Astrocyte (in vitro differentiated cells and primary cell): ENCODE measurements at regions not wholly inside any gene's neighbourhood (a gene's known extent, or its start where the extent isn't known, plus 50 kb on each side); places are given as distances from the start of the nearest gene placed in this dataset.

Experiments used
- CTCF ChIP-seq: IDR thresholded peaks from 2 replicates; pipeline ENCODE4 v1.5.1; 2011; ENCODE audit warnings: low read depth, mild to moderate bottlenecking, inconsistent platforms, low read length, moderate library complexity; ENCODE audit not compliant: insufficient read depth
- EZH2 ChIP-seq: IDR thresholded peaks from 2 replicates; pipeline ENCODE4 v1.6.1; 2012; ENCODE audit warnings: mild to moderate bottlenecking, low read length, inconsistent platforms; ENCODE audit not compliant: insufficient read depth

DNA sequence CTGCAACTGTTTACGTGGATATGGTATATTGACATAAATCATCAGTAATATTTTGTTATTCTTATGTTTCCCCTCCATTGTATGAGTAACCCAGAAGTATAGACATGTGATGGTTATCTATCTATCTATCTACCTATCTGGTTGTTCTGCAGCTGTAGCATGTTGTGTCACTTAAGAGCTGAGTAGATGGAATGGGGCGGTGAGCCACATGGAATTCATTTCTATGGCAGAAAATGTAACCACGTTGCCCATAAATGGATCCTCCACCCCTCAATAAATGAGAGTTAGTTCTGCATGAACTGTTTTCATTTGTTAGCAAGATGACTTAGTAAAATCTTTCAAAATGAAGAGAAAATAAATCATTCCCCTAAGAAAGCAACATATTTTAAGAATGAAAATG, 553.2 kb downstream of the MAT2B start:
- TF ChIP-seq CTCF = no peak
- TF ChIP-seq EZH2 = no peak
